OCI-LY3 (cell line): ENCODE measurements at regions not wholly inside any gene's neighbourhood (a gene's known extent, or its start where the extent isn't known, plus 50 kb on each side); places are given as distances from the start of the nearest gene placed in this dataset.

ENCODE experiments used
- EZH2phosphoT487 ChIP-seq: fragments of 200-600 bp; shearing (Covaris generic); IDR thresholded peaks from 2 replicates; pipeline ENCODE4 v1.6.1; 2018; ENCODE audit warnings: antibody characterized with exemption, mixed run types, low read depth
- TF ChIP-seq, protein P1 (sequence below): fragments of 200-600, 300-600 bp; sonication (generic); IDR thresholded peaks from 2 replicates; pipeline ENCODE4 v1.5.1; 2014; ENCODE audit warnings: antibody characterized with exemption, low read length, low read depth

DNA sequence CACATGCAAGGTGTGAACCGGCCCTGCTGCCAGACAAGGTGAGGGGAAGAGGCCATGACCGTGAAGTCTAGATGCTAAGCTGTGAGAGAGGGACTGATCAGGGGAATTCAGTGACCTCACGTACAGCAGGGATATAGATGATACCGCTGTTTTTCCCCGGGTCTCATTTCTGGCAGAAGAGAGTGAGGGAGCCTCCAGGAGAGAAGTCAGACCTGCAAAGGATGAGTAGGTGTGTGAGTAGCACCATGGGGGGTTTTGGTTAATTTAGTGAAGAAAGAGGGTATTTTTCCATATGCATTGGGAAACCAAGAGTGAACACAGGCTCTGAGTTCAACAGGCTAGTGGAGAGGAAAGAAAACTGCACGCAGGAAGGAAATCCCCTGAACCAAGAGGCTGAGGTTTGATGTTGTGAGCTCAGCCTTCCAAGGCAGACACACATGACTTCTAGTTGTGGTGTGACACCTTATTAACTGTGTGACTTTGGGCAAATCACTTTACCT, 127.6 kb upstream of the GATB start:
- no peak for TF ChIP-seq EZH2phosphoT487
- TF ChIP-seq, protein P1, sequence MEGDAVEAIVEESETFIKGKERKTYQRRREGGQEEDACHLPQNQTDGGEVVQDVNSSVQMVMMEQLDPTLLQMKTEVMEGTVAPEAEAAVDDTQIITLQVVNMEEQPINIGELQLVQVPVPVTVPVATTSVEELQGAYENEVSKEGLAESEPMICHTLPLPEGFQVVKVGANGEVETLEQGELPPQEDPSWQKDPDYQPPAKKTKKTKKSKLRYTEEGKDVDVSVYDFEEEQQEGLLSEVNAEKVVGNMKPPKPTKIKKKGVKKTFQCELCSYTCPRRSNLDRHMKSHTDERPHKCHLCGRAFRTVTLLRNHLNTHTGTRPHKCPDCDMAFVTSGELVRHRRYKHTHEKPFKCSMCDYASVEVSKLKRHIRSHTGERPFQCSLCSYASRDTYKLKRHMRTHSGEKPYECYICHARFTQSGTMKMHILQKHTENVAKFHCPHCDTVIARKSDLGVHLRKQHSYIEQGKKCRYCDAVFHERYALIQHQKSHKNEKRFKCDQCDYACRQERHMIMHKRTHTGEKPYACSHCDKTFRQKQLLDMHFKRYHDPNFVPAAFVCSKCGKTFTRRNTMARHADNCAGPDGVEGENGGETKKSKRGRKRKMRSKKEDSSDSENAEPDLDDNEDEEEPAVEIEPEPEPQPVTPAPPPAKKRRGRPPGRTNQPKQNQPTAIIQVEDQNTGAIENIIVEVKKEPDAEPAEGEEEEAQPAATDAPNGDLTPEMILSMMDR = no peak
